ENCODE measurements at regions not wholly inside any gene's neighbourhood (a gene's known extent, or its start where the extent isn't known, plus 50 kb on each side); places are given as distances from the start of the nearest gene placed in this dataset.

- H3K4me1 Mint-ChIP-seq = peaks cover 12% of the 10 kb centered on the region
- no peaks in the 10 kb centered on the region for H3K9me3 Mint-ChIP-seq
- no peaks in the 10 kb centered on the region for H3K36me3 Mint-ChIP-seq (ENCODE audit: low read depth)
- ChIA-PET POLR2A (no interaction called here), CTCF (no interaction called here)
- no peak for DNase-seq
- peaks cover 16% of the 10 kb centered on the region for H3K27me3 Mint-ChIP-seq
- H3K4me3 Mint-ChIP-seq = no peak overlapping the region
- no peak overlapping the region for H3K27ac Mint-ChIP-seq
Measured at GRCh38 chr10:42937048-42937447, 139.8 kb upstream of the RET start.

- Mint-ChIP-seq H3K27ac (no peak overlapping the region), H3K4me3 (no peak overlapping the region), H3K36me3 (ENCODE audit: low read depth) (no peaks in the 10 kb centered on the region), H3K9me3 (no peaks in the 10 kb centered on the region), H3K4me1 (peaks cover 11% of the 10 kb centered on the region), H3K27me3 (peaks cover 14% of the 10 kb centered on the region)
- ChIA-PET POLR2A (no interaction called here), CTCF (no interaction called here)
- DNase-seq = no peak
Measured at GRCh38 chr10:42937649-42938180, 139.2 kb upstream of the RET start.

- Mint-ChIP-seq H3K4me1 (peaks cover 7% of the 10 kb centered on the region), H3K27ac (no peak overlapping the region), H3K27me3 (peaks cover 9% of the 10 kb centered on the region), H3K36me3 (ENCODE audit: low read depth) (no peaks in the 10 kb centered on the region), H3K9me3 (no peaks in the 10 kb centered on the region), H3K4me3 (no peak overlapping the region)
- ChIA-PET POLR2A (no interaction called here), CTCF (no interaction called here)
- no peak for DNase-seq
Measured at GRCh38 chr10:42938351-42938750, 138.5 kb upstream of the RET start.

- peaks cover 4% of the 10 kb centered on the region for H3K27me3 Mint-ChIP-seq
- H3K27ac Mint-ChIP-seq = no peak overlapping the region
- no peaks in the 10 kb centered on the region for H3K36me3 Mint-ChIP-seq (ENCODE audit: low read depth)
- H3K9me3 Mint-ChIP-seq = no peaks in the 10 kb centered on the region
- no peaks in the 10 kb centered on the region for H3K4me1 Mint-ChIP-seq
- ChIA-PET CTCF (no interaction called here), POLR2A (no interaction called here)
- no peak for DNase-seq
- no peak overlapping the region for H3K4me3 Mint-ChIP-seq
Measured at GRCh38 chr10:42939237-42939636, 137.6 kb upstream of the RET start.

GRCh38 chr10:42939685-42940366 lies 137.0 kb upstream of the RET start:
- H3K36me3 Mint-ChIP-seq (ENCODE audit: low read depth) = no peaks in the 10 kb centered on the region
- H3K27ac Mint-ChIP-seq = no peak overlapping the region
- H3K4me1 Mint-ChIP-seq = no peaks in the 10 kb centered on the region
- DNase-seq = no peak
- no peak overlapping the region for H3K4me3 Mint-ChIP-seq
- H3K9me3 Mint-ChIP-seq = no peaks in the 10 kb centered on the region
- CTCF ChIA-PET = interaction anchor here (1.0 kb wide), 1 partner anchor 54 kb away, joined by 3 read pairs; no protein-coding TSS in a partner anchor
- POLR2A ChIA-PET = no interaction called here
- H3K27me3 Mint-ChIP-seq = no peaks in the 10 kb centered on the region

- Mint-ChIP-seq H3K4me1 (no peaks in the 10 kb centered on the region), H3K4me3 (no peak overlapping the region), H3K27me3 (no peaks in the 10 kb centered on the region), H3K27ac (no peak overlapping the region), H3K9me3 (no peaks in the 10 kb centered on the region), H3K36me3 (ENCODE audit: low read depth) (no peaks in the 10 kb centered on the region)
- POLR2A ChIA-PET = no interaction called here
- no peak for DNase-seq
- CTCF ChIA-PET = interaction anchor here (1.0 kb wide), 1 partner anchor 53 kb away, joined by 3 read pairs; no protein-coding TSS in a partner anchor
Measured at GRCh38 chr10:42940487-42941294, 136.2 kb upstream of the RET start.

GRCh38 chr10:42941295-42941644 lies 135.6 kb upstream of the RET start:
- Mint-ChIP-seq H3K4me1 (no peaks in the 10 kb centered on the region), H3K27ac (no peak overlapping the region), H3K27me3 (no peaks in the 10 kb centered on the region), H3K36me3 (ENCODE audit: low read depth) (no peaks in the 10 kb centered on the region), H3K4me3 (no peak overlapping the region), H3K9me3 (no peaks in the 10 kb centered on the region)
- CTCF ChIA-PET = no interaction called here
- DNase-seq = no peak
- POLR2A ChIA-PET = no interaction called here

GRCh38 chr10:42941790-42942189 lies 135.1 kb upstream of the RET start:
- Mint-ChIP-seq H3K36me3 (ENCODE audit: low read depth) (no peaks in the 10 kb centered on the region), H3K27ac (no peak overlapping the region), H3K9me3 (no peaks in the 10 kb centered on the region), H3K4me1 (no peaks in the 10 kb centered on the region), H3K27me3 (no peaks in the 10 kb centered on the region), H3K4me3 (no peak overlapping the region)
- CTCF ChIA-PET = no interaction called here
- DNase-seq = no peak
- POLR2A ChIA-PET = no interaction called here

GRCh38 chr10:42942279-42942950 lies 134.5 kb upstream of the RET start:
- ChIA-PET POLR2A (no interaction called here), CTCF (no interaction called here)
- Mint-ChIP-seq H3K27me3 (peaks cover 2% of the 10 kb centered on the region), H3K4me3 (no peak overlapping the region), H3K4me1 (no peaks in the 10 kb centered on the region), H3K36me3 (ENCODE audit: low read depth) (no peaks in the 10 kb centered on the region), H3K27ac (no peak overlapping the region), H3K9me3 (no peaks in the 10 kb centered on the region)
- no peak for DNase-seq

GRCh38 chr10:42943025-42943818 lies 133.6 kb upstream of the RET start:
- Mint-ChIP-seq H3K27me3 (peaks cover 6% of the 10 kb centered on the region), H3K4me1 (no peaks in the 10 kb centered on the region), H3K9me3 (no peaks in the 10 kb centered on the region), H3K36me3 (ENCODE audit: low read depth) (no peaks in the 10 kb centered on the region), H3K27ac (no peak overlapping the region), H3K4me3 (no peak overlapping the region)
- CTCF ChIA-PET = no interaction called here
- no peak for DNase-seq
- POLR2A ChIA-PET = no interaction called here

- ChIA-PET POLR2A (no interaction called here), CTCF (no interaction called here)
- H3K4me1 Mint-ChIP-seq = no peaks in the 10 kb centered on the region
- DNase-seq = no peak
- no peak overlapping the region for H3K4me3 Mint-ChIP-seq
- no peaks in the 10 kb centered on the region for H3K9me3 Mint-ChIP-seq
- no peak overlapping the region for H3K27ac Mint-ChIP-seq
- no peaks in the 10 kb centered on the region for H3K36me3 Mint-ChIP-seq (ENCODE audit: low read depth)
- H3K27me3 Mint-ChIP-seq = peaks cover 16% of the 10 kb centered on the region
Measured at GRCh38 chr10:42948040-42948439, 128.8 kb upstream of the RET start.

GRCh38 chr10:42949287-42949686 lies 127.6 kb upstream of the RET start:
- H3K4me3 Mint-ChIP-seq = no peak overlapping the region
- H3K27me3 Mint-ChIP-seq = peaks cover 16% of the 10 kb centered on the region
- no peaks in the 10 kb centered on the region for H3K4me1 Mint-ChIP-seq
- H3K36me3 Mint-ChIP-seq (ENCODE audit: low read depth) = no peaks in the 10 kb centered on the region
- no peak for DNase-seq
- CTCF ChIA-PET = no interaction called here
- POLR2A ChIA-PET = no interaction called here
- no peak overlapping the region for H3K27ac Mint-ChIP-seq
- no peaks in the 10 kb centered on the region for H3K9me3 Mint-ChIP-seq
